NB4 (cell line): ENCODE measurements at regions not wholly inside any gene's neighbourhood (a gene's known extent, or its start where the extent isn't known, plus 50 kb on each side); places are given as distances from the start of the nearest gene placed in this dataset.

Experiments
- DNase-seq: peaks from one replicate; pipeline ENCODE4 v3.0.0; 2010; ENCODE audit warnings: low read depth
- H3K4me3 ChIP-seq: one replicate; pipeline ENCODE4 v1.5.1; 2011; ENCODE audit warnings: mild to moderate bottlenecking, low read depth, low read length, moderate library complexity
- CTCF ChIP-seq: IDR thresholded peaks from one replicate; pipeline ENCODE4 v1.5.1; 2012; ENCODE audit warnings: low read depth, low read length
- MYC ChIP-seq: IDR thresholded peaks from 2 replicates; pipeline ENCODE4 v1.6.1; 2011; ENCODE audit warnings: low read depth, low read length
- POLR2A ChIP-seq: IDR thresholded peaks from 2 replicates; pipeline ENCODE4 v1.6.1; 2011; ENCODE audit warnings: mild to moderate bottlenecking; ENCODE audit not compliant: insufficient read length; ENCODE audit errors: extremely low read depth
- TF ChIP-seq, protein P1 (sequence below): IDR thresholded peaks from 2 replicates; pipeline ENCODE4 v1.6.1; 2011; ENCODE audit warnings: low read depth, low read length

DNA sequence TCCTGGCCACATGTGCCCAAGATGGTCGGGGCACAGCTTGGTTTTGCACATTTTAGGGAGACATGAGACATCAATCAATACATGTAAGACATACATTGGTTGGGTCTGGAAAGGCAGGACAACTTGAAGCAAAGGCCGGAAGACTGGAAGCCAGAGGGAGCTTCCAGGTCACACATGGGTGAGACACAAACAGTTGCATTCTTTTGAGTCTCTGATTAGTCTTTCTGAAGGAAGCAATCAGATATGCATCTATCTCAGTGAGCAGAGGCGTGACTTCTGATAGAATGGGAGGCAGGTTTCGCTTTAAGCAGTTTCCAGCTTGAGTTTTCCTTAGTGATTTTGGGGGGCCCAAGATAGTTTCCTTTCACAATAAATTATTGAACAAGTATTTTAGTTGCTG lies 172.5 kb downstream of the RASEF start:
- no peak overlapping the region for H3K4me3 ChIP-seq
- DNase-seq = no peak
- TF ChIP-seq CTCF = no peak

DNA sequence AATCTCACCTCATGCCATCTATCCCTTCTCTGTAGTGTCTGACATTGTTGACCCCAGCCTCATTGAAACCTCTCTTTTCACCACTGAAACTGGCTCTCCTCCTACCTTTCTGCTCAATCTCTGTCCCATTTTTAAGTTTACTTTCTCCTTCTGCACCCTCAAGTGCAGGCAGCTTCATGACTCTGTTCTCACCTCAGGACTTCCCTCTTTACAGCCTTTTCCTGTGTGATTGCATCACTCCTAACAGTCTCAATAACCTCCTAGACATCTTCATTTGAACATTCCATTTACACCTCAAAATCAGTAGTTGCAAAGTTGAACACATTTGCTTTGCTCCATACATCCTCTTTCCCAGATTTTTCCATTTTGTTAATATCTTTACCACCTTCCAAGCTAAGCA lies 172.1 kb downstream of the RASEF start:
- peak; percentile 16 for DNase-seq
- TF ChIP-seq, protein P1, sequence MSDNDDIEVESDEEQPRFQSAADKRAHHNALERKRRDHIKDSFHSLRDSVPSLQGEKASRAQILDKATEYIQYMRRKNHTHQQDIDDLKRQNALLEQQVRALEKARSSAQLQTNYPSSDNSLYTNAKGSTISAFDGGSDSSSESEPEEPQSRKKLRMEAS = no peak
- no peak for TF ChIP-seq POLR2A

GRCh38 chr9:82891321-82891720 lies 171.6 kb downstream of the RASEF start:
- TF ChIP-seq, protein P1 = no peak
- TF ChIP-seq MYC (no peak), CTCF (no peak)
- no peak for DNase-seq
- H3K4me3 ChIP-seq = no peak overlapping the region

More for the DNA sequence above, 172.1 kb downstream of the RASEF start:
- H3K4me3 ChIP-seq = no peak overlapping the region

DNA sequence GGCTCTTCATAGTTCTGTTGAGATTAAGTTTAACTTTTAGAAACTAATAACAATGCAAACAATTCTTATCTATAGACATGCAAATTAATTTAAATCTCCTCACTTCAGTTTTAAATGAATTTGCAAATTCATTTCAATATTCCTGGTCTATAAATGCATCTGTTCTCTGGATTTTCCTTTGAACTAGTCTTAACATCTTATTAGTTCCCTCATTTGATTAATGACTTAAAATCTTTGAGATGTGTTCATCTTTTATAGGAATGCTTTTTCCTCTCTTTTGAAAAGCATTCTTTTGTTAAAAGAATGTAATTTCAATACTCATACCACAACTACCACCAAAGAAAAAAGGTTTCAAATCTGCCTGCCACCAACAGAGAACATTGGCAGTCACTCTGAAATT lies 169.4 kb downstream of the RASEF start:
- DNase-seq = no peak
- TF ChIP-seq MYC = no peak
- TF ChIP-seq, protein P1 = no peak
- no peak for TF ChIP-seq POLR2A
- no peak for TF ChIP-seq CTCF
- no peak overlapping the region for H3K4me3 ChIP-seq

- DNase-seq = no peak
- TF ChIP-seq POLR2A (no peak), CTCF (no peak), MYC (no peak)
- TF ChIP-seq, protein P1 = no peak
- H3K4me3 ChIP-seq = no peak overlapping the region
Measured at GRCh38 chr9:82894548-82894947, 168.4 kb downstream of the RASEF start.

GRCh38 chr9:82894961-82895821 lies 167.8 kb downstream of the RASEF start:
- DNase-seq = no peak
- TF ChIP-seq MYC = no peak
- no peak for TF ChIP-seq POLR2A
- TF ChIP-seq CTCF = no peak

More at GRCh38 chr9:82894961-82895821, 167.8 kb downstream of the RASEF start:
- no peak overlapping the region for H3K4me3 ChIP-seq
